Endothelial cell of umbilical vein (primary cell): ENCODE measurements at regions not wholly inside any gene's neighbourhood (a gene's known extent, or its start where the extent isn't known, plus 50 kb on each side); places are given as distances from the start of the nearest gene placed in this dataset.

ENCODE experiments used
- CTCF ChIP-seq, 2 donors: IDR thresholded peaks; 1 replicate in 1 of 2; 2 replicates in 1 of 2; pipeline ENCODE4 v1.5.1; 2011; ENCODE audit warnings: low read length in 2 of 2, mild to moderate bottlenecking in 2 of 2, moderate library complexity in 2 of 2, control low read depth in 1 of 2, inconsistent platforms in 1 of 2, low read depth in 1 of 2; ENCODE audit not compliant: insufficient read depth in 1 of 2; ENCODE audit errors: extremely low read depth in 1 of 2
- EZH2 ChIP-seq: IDR thresholded peaks from 2 replicates; pipeline ENCODE4 v1.6.1; 2012; ENCODE audit warnings: borderline replicate concordance, low read depth, mild to moderate bottlenecking, moderate library complexity, low read length, inconsistent platforms; ENCODE audit not compliant: severe bottlenecking
- JUN ChIP-seq: IDR thresholded peaks from 2 replicates; pipeline ENCODE4 v1.6.1; 2011; ENCODE audit warnings: borderline replicate concordance, low read depth; ENCODE audit not compliant: insufficient read length, insufficient read depth
- MAX ChIP-seq: IDR thresholded peaks from 2 replicates; pipeline ENCODE4 v1.6.1; 2011; ENCODE audit not compliant: insufficient read depth, insufficient read length
- MYC ChIP-seq: IDR thresholded peaks from one replicate; pipeline ENCODE4 v1.6.1; 2011; ENCODE audit warnings: mild to moderate bottlenecking, low read depth, low read length
- POLR2A ChIP-seq: IDR thresholded peaks from 2 replicates; pipeline ENCODE4 v1.6.1; 2012; ENCODE audit warnings: low read depth, mild to moderate bottlenecking, control low read depth, low read length
- POLR2AphosphoS5 ChIP-seq: IDR thresholded peaks from 2 replicates; pipeline ENCODE4 v1.6.1; 2012; ENCODE audit warnings: low read depth, mild to moderate bottlenecking, control low read depth, low read length, moderate library complexity; ENCODE audit not compliant: insufficient read depth

GRCh38 chr21:17726047-17726829 is 92.9 kb downstream of the C21orf91 start:
- TF ChIP-seq EZH2 = no peak
- no peak for TF ChIP-seq POLR2AphosphoS5
- no peak for TF ChIP-seq CTCF (IDR thresholded peaks at IDR 0.05; ENCODE audit: extremely low read depth in 1 of 2, insufficient read depth in 1 of 2, low read depth in 1 of 2, low read length in 2 of 2)
- TF ChIP-seq POLR2A = no peak
- TF ChIP-seq JUN = no peak
- TF ChIP-seq MAX = no peak
- no peak for TF ChIP-seq MYC
